Testis (tissue), 2 donors: ENCODE measurements at regions not wholly inside any gene's neighbourhood (a gene's known extent, or its start where the extent isn't known, plus 50 kb on each side); places are given as distances from the start of the nearest gene placed in this dataset.

Source experiments
- POLR2A ChIP-seq: fragments of 450-650 bp; IDR thresholded peaks from one replicate; pipeline ENCODE4 v1.6.1; 2017; ENCODE audit warnings: antibody characterized with exemption, mild to moderate bottlenecking, moderate library complexity
- TF ChIP-seq, protein P1 (sequence below), 3 experiments: fragments of 450-650 bp in 2 of 3; fragments of 200-600 bp in 1 of 3; sonication (generic) in 1 of 3; IDR thresholded peaks; one replicate each; pipeline ENCODE4 v1.5.1; 2016 to 2019; ENCODE audit warnings: antibody characterized with exemption in 3 of 3, mild to moderate bottlenecking in 2 of 3, moderate library complexity in 1 of 3

GRCh38 chr5:103442750-103443149 lies 119.8 kb downstream of the NUDT12 start:
- TF ChIP-seq, protein P1, sequence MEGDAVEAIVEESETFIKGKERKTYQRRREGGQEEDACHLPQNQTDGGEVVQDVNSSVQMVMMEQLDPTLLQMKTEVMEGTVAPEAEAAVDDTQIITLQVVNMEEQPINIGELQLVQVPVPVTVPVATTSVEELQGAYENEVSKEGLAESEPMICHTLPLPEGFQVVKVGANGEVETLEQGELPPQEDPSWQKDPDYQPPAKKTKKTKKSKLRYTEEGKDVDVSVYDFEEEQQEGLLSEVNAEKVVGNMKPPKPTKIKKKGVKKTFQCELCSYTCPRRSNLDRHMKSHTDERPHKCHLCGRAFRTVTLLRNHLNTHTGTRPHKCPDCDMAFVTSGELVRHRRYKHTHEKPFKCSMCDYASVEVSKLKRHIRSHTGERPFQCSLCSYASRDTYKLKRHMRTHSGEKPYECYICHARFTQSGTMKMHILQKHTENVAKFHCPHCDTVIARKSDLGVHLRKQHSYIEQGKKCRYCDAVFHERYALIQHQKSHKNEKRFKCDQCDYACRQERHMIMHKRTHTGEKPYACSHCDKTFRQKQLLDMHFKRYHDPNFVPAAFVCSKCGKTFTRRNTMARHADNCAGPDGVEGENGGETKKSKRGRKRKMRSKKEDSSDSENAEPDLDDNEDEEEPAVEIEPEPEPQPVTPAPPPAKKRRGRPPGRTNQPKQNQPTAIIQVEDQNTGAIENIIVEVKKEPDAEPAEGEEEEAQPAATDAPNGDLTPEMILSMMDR (IDR thresholded peaks at IDR 0.05) = no peak
- no peak for TF ChIP-seq POLR2A
